ENCODE measurements at regions not wholly inside any gene's neighbourhood (a gene's known extent, or its start where the extent isn't known, plus 50 kb on each side); places are given as distances from the start of the nearest gene placed in this dataset.

- no peak overlapping the region for H3K27ac ChIP-seq (ENCODE audit: low read depth, low read length, poor library complexity, severe bottlenecking)
- no peaks in the 10 kb centered on the region for H4K20me1 ChIP-seq (ENCODE audit: insufficient read depth, low read length)
- H3K9me3 ChIP-seq (ENCODE audit: low read length), result no peaks in the 10 kb centered on the region
- DNase-seq (ENCODE audit: low spot score), result no peak
- H2AFZ ChIP-seq (ENCODE audit: low read length), result no peak overlapping the region
- TF ChIP-seq EZH2phosphoT487 (IDR thresholded peaks at IDR 0.05; ENCODE audit: borderline replicate concordance, low read depth, low read length) (no peak), CTCF (conservative IDR thresholded peaks at IDR 0.05; ENCODE audit: low read length) (no peak)
- POLR2A ChIA-PET, result no interaction called here
- no peaks in the 10 kb centered on the region for H3K9me2 ChIP-seq (ENCODE audit: insufficient read depth, low read length)
- intact Hi-C loops (cut with micrococcal nuclease; ENCODE audit: unreplicated experiment), result no loop called here
- CTCF ChIA-PET (ENCODE audit: unreplicated experiment), result no interaction called here
- no peaks in the 10 kb centered on the region for H3K36me3 ChIP-seq (ENCODE audit: insufficient read depth, low read length)
- H3K4me1 ChIP-seq (ENCODE audit: insufficient read depth, low read length, poor library complexity, severe bottlenecking), result no peaks in the 10 kb centered on the region
- no TSS peak for BruUV-seq (replicated peaks)
- H3K4me3 ChIP-seq (ENCODE audit: low read depth, low read length, poor library complexity, severe bottlenecking), result no peak overlapping the region
- H3K4me2 ChIP-seq (ENCODE audit: low read length), result no peak overlapping the region
- H3K79me2 ChIP-seq (ENCODE audit: insufficient read depth, low read depth, low read length), result no peaks in the 10 kb centered on the region
Observed at GRCh38 chr4:11074581-11075241, 354.0 kb downstream of the HS3ST1 start.

- intact Hi-C loops (cut with micrococcal nuclease; ENCODE audit: unreplicated experiment), result no loop called here
Observed at GRCh38 chr4:11073621-11074051, 355.1 kb downstream of the HS3ST1 start.

More at GRCh38 chr4:11073621-11074051, 355.1 kb downstream of the HS3ST1 start:
- Histone ChIP-seq H3K9me3 (ENCODE audit: low read length) (no peaks in the 10 kb centered on the region), H3K4me1 (ENCODE audit: insufficient read depth, low read length, poor library complexity, severe bottlenecking) (no peaks in the 10 kb centered on the region), H3K4me2 (ENCODE audit: low read length) (no peak overlapping the region), H3K27ac (ENCODE audit: low read depth, low read length, poor library complexity, severe bottlenecking) (no peak overlapping the region), H3K79me2 (ENCODE audit: insufficient read depth, low read depth, low read length) (no peaks in the 10 kb centered on the region), H3K9me2 (ENCODE audit: insufficient read depth, low read length) (no peaks in the 10 kb centered on the region), H2AFZ (ENCODE audit: low read length) (no peak overlapping the region), H4K20me1 (ENCODE audit: insufficient read depth, low read length) (no peaks in the 10 kb centered on the region), H3K4me3 (ENCODE audit: low read depth, low read length, poor library complexity, severe bottlenecking) (no peak overlapping the region), H3K36me3 (ENCODE audit: insufficient read depth, low read length) (no peaks in the 10 kb centered on the region)
- ChIA-PET CTCF (ENCODE audit: unreplicated experiment) (no interaction called here), POLR2A (no interaction called here)
- no peak for DNase-seq (ENCODE audit: low spot score)
- TF ChIP-seq EZH2phosphoT487 (IDR thresholded peaks at IDR 0.05; ENCODE audit: borderline replicate concordance, low read depth, low read length), result no peak
- no peak for TF ChIP-seq CTCF (conservative IDR thresholded peaks at IDR 0.05; ENCODE audit: low read length)
- no TSS peak for BruUV-seq (replicated peaks)
